Fibroblast of skin of left quadriceps (primary cell): ENCODE measurements at regions not wholly inside any gene's neighbourhood (a gene's known extent, or its start where the extent isn't known, plus 50 kb on each side); places are given as distances from the start of the nearest gene placed in this dataset.

Source experiments
- DNase-seq, 2 experiments: peaks; one replicate each; pipeline ENCODE4 v3.0.0-alpha.2; 2013; ENCODE audit warnings: low read depth in 2 of 2

DNA sequence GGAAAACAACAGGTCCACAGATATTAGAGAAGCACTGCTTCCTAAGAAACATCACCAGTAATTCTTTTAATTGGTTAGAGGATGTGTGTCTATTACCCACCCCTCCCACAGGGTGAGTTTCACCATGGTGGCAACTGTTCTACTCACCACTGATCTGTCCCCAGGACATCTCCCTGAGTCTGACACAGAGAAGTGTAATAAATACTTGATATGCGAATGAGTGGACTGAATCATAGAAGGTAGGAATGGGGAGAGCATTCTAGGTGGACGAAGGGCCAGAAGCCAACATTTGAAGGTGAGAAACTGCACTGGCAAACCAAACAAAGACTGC is 452.7 kb upstream of the PROK2 start:
- no peak for DNase-seq

DNA sequence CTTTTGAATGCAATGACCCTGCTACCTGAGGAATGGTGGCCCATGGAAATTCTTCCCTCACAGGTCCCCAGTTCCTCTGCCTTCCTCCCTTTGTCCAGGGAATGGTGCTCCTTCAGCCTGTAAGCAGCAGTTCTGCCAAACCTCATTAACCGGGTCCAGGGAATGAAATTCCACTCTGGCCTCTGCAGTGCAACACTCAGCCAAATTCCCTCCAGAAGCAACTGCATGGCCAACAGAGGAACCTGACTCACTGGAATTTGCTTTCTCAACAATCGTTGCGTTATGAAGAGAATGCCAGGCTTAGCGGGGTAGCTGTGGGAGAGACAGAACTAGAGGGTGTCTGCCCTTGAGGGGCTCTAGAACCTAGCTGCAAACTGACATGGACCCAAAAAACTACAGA is 449.4 kb upstream of the PROK2 start:
- peak; percentile 37 to 42 for DNase-seq

DNA sequence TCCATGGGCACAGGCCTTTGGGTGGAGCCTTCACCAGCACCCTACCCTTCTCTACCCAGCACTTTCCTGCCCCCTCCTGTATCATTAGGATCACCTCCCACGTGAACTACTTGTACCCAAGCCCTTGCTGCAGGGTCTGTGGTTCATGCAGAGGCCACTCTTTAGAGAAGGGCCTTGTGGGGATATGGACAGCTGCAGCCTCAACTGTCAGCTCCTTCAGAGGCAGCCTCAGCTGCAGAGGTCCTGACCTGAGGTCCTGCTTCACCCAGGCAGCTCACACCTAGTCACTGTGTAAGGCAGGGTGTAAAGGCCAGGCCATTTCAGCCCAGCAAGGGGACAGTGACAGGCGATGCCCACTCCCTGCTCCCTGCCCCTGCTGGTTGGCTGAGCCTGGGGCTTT is 448.6 kb upstream of the PROK2 start:
- DNase-seq, result no peak

DNA sequence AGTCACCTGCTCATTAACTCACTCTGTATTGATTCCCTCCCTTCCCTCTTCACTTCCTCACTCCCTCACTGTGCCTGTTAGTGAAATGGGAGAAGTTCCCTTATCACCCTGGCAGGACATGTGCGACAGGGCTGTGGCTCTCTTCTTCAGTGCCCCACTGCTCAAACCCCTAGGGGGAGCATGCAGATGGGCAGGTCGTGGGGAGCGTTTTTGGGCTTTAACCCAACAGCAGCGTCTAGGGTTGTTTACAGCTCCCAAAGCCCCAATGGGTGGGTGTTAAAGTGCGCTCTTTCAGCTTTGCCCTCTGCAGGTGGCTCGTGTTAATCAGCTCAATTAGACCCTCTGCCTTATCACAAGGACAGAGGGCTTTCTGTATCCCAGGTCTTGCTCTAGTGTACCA is 447.8 kb upstream of the PROK2 start:
- no peak for DNase-seq

DNA sequence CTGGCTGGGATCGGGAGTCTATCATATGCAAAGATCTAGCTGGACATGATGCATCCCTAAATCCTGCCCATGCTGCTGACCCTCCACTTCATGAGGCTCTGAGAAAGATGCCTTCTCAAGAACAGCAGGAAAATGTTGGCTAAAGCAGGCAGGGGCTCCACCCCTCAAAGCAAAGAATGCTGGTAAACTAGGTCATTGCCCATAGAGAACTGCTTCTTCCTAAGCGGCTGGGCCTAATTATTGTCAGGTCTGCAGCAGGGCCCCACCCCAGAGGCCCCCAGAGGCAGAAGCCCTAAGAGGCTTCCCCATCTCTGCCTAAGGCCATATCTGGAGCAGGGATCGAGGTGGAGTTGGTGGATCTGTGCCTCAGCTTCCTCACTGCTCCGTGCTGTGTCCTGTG is 447.4 kb upstream of the PROK2 start:
- no peak for DNase-seq

DNA sequence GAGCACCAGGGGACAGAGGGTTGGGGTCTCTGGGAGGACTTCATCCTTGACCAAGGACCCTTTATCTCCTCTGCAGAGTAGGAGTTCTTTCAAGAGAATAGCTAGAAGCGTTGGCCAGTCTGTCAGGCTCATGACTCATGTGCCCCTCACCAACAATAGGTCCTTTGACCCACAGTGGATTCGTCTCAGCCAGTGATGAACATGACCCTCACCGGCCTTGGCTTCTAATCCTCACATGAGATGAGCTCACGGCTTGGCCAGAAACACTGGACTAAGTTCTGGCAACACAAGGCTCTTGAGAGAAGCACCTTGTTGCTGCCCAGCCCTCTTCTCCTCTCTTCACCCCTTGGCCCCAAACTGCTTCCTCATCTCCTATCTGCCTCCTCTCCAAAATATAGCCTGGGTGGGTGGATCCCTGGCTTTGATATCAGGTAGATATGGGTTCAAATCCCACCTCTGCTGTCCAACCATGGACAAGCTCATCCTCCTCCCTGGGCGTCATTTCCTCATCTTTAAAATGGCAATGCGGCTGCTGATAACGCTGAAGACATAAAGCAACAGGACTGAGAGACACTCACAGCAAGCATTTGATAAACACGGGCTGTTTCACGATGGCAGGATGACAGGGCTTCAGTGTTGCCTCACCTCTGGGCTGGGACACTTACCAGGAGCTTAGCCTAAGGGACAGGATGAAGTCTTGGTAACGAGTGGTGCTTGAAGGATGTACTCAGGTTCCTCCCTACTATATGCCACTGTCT is 446.7 kb upstream of the PROK2 start:
- no peak for DNase-seq

DNA sequence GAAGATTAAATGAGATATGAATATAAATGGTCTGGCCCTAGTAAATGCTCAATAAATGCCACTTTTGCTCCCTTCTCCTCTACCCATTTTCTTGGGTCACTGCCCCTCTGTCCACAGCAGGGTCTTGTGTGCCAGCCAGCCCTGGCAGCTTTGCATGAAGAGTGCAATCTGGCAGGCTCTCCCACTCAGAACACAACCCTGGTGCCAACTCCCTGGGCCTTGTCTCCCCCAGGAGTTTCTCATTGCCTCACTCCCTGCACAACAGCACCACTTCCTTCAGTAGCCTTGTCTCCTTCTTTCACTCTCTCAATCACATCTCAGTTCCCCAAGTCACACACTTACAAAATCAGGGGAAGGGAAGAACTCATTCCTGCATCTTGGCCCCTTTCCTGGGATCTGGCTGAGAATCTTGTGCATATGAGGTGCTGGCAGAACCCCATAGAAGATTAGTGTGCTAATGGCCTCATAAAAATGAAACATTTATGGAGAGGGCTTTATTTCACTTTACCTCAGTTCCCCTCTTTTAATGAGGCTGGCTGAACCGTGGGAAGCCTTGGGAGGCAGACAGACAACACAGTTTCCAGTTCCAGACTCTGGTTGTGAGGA is 445.9 kb upstream of the PROK2 start:
- peak; percentile 25 to 35 for DNase-seq

DNA sequence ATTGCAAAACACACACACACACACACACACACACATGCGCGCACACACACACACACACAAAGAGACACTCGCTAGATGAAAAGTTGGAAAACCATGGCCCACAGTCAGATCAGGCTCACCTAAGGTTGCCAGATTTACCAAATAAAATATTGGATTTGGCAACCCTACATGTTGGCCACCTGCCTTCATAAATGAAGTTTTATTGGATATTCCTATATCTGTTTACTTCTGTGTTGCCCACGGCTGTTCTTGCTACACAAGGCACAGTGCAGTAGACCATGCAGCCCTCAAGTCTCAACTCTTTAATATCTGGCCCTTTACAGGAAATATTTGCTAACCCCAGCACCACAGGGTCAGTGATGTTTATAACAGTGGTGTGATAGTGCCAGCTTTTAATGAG is 445.0 kb upstream of the PROK2 start:
- DNase-seq, result no peak

DNA sequence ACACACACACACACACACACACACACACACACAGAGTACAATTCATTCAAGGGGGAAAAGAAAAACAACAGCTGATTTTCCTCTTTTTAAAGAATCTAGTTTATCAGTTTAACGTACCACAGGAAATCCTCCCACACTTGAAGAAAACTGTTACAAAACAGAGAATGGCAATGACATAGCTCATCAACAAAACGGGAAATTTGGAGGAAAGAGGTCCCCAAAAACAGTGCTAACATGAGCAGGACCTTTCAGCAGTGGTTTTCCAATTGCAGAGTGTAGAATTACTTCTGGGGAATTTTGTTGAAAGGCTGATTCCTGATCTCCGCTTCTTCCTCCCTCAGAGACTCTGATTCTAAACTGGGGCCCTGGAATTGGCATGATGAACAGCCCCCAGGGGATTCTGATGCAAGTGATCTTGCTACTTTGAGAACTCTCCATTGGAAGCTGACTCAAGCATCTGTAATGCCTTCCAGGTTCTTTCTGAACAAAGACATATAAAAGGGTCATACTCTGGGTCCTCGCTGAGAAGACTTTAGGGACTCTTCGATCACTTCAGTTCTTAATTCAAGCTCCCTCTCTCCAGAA is 442.6 kb upstream of the PROK2 start:
- peak; percentile 36 to 44 for DNase-seq

DNA sequence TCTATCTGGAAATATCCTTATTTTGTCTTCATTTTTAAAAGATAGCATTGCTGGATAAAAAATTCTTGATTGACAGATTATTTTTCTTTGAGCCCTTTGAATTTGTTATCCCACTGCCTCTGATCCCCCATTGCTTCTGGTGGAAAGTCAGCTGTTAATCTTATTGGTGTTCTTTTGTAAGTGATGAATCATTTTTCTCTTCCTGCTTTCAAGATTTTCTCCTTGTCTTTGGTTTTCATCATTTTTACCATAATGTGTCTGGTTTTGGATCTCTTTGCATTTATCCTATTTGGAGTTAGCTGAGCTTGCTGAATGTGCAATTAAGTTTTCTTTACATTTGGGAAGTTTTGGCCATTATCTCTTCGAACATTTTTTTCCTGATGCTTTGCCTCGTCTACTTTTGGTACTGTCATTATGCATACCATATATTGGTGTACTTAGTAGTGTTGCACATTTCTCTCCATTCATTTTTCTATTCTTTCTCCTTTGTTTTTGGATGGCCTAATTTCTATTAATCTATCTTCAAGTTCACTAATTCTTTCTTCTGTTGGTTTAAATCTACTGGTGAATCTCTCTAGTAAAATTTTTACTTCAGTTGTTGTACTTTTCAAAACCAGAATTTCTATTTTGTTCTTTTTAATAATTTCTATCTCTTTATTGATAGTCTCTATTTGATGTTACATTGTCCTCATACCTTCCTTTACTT is 440.0 kb upstream of the PROK2 start:
- DNase-seq, result no peak

DNA sequence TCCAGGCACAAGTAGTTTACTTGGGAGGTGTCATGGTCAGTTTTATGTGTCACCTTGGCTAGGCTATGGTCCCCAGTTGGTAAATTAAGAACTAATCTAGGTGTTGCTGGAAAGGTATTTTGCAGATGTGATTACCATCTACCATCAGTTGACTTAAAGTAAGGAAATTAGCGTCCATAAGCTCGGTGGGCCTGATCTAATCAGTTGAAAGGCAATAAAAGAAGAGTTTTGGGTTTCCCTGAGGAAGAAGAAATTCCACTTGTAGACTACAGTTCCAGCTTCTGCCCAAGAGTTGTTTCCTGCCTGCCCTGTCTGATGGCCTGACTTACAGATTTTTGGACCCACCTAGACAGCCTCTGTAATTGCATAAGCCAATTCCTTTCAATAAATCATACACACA is 438.7 kb upstream of the PROK2 start:
- DNase-seq, result no peak

DNA sequence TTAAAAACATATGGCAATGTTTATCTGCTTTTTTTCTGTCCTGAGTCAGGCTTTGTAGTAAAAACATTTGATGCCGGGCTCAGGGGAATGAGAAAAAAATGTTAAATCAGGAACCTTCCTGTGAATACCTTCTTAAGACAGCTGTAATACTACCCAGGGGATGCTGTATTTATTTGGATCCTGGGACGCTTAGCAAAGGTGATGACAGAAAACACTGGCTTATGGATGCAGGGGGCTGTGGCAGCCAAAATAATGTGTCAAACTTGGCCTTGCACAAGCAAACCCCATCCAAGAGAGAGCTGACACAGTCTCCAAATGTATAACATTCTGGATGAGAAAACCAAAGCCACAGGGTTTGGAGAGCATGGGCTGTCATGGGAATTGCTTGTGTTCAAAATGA is 438.2 kb upstream of the PROK2 start:
- DNase-seq, result peak; percentile 87 to 90

DNA sequence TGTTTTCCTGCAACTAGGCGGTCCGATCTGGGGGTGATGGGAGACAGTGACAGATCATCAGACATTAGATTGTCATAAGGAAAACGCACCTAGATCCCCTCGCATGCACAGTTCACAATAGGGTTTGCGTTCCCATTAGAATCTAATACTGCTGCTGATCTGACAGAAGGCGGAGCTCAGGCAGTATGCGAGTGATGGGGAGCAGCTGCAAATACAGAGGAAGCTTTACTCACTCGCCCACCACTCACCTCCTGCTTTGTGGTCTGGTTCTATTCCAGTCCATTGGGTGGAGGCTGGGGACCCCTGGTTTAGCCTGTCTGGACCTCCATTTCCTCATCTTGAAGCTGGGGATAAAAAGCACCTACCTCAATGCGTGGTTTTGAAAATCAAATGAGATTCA is 437.5 kb upstream of the PROK2 start:
- DNase-seq, result no peak

DNA sequence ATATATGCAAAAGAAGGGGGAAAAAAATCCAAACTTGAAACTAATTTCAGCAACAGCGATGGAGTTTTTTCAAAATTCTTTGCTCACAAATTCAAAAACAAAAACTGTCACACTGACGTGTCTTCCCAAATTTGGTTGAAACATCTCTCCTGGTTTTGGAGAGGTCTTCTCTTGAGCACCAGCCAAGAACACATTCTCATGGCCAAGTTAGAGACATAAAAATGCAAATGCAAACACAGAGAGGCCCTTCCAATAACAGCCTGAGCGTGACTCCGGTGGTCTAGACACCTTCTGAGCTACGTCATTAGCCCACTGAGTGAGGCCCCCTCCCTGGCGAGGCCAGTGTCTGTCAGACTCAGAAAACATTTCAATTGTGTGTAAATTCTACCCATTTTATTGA is 436.0 kb upstream of the PROK2 start:
- DNase-seq, result peak; percentile 22 to 26

DNA sequence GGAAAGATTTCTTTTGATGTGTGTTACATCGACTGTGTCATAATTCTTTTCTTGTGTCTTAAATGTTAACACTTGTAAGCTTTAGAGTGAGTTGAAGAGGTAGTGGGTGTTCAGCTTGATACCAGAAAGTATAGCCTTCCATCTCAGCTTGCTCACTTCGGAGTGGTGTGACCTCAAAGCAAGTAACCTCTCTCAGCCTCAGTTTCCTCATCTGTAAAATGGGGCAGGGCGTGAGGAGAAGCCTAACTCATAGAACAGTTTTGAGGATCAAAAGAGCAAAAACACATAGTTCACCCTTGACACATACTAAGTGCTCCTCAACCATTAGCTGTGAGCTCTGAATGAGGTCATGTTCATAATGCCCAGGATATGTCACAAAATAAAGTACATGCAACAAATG is 434.8 kb upstream of the PROK2 start:
- no peak for DNase-seq

DNA sequence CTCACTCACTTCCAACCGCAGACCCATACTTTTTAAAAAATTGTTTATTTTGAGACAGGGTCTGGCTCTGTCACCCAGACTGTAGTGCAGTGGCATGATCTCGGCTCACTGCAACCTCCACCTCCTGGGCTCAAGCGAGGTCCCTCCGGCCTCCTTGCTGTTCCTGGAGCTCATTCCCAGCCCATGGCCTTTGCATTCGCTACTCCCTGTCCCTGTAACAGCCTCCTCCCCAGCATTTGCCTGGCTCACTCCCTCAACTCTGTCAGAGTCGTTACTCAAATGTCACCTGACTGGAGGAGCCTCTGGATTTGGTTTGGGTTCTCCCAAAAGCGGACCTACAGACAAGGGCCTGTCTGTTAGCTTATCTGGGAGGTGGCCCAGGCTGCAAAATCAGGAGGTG is 432.6 kb upstream of the PROK2 start:
- no peak for DNase-seq

DNA sequence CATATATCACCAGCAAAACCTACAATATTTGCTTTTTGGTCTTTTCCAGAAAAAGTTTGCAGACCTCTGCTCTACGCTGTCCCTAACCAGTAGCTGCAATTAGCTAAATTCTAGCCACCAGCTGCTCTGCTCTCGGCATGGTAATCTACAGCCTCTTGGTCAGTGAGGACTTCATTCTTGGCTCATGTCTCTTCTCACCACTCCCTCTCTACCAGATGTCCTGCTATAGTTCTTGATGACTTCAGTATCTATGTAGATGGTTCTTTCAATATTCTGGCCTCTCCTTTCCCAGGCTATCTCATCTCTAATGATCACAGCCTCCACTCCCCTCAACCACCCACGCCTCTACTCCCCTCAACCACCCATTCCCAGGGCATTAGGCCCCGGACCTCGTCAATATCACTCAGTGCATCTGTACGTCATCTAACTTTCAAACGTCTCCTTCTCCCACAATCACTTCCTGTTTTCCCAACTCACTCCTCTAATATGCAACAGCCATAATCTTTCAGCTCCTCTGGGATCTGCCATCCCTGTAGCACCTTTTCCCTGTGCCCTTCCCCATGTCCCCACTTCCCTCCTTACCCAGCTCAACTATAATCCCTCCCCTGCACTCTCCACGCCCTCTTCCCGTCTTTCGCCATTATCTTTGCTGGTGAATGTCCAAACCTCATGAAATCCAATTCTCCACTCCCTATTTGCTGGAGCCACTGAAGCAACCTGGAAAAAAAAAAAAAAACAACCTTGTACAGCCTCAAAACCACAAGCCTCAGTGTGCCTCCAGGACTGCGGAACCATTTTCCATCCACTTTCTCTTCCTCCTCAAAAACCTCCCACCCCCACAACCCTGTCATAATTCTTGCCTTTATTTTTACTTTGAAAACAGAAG is 429.4 kb upstream of the PROK2 start:
- DNase-seq, result no peak

DNA sequence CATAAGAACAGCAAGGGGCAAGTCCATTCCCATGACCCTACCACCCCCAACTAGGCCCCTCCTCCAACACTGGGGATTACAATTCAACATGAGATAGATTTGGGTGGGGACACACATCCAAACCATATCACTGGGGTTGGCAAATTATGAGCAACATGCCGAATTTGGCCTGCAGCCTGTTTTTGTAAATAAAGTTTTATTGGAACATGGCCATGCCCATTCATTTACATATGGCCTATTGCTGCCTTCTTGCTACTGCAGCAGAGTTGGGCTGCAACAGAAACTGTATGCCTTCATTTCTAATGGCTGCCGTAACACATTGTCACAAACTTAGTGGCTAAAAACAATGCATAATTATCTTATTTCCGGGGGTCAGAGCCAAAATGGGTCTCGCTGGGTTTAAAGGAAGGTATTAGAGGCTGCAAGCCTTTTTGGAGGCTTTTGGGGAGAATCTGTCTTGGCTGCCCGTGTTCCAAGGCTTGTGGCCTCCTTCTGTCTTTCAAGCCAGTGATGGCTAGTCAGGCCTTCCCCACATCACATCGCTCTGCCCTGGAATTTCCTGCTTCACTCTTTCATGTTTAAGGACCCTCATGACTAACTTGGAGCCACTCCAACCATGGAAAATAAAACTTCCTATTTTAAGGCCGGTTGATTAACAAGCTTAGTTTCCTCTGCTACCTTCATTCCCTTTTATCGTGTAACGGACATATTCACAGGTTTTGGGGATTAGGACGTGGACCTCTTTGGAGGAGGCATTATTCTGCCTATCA is 428.5 kb upstream of the PROK2 start:
- peak in 1 of 2 experiments; percentile 16 for DNase-seq

DNA sequence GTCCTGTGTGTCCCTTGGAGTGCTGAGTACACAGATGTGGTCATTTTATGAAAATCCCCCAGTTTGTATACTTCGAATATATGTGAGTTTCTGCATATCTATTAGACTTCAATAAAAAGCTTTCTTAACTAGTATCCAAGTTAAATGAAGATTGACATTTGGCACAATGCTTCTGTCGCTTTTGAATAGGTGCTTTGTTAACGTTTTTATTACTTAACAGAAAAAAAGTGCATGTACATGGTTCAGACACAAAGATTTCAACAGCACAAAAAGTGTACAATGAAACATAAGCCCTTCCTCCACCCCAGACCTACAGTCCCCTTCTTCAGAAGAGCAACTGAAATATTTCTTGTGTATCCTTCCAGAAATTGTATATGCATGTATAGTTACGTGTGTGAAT is 427.4 kb upstream of the PROK2 start:
- no peak for DNase-seq

DNA sequence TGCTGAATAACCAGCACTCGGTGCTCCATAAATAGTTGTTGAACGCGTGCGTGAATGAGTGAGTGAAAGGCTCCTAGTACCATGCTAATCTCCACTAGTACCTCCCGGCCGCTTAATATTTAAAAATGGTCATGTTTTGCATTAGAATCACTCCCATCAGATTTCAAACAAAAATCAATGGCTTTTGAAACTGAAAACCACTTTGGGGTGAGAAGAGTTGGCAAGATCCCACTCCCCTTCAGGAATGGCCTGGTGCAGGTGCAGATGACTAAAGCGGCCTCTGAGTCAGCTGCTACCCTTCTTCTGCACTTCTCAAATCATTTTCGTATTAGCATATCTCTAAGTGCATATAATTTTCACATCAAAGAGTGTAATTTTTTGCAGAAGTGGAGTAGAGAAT is 425.3 kb upstream of the PROK2 start:
- DNase-seq, result no peak

DNA sequence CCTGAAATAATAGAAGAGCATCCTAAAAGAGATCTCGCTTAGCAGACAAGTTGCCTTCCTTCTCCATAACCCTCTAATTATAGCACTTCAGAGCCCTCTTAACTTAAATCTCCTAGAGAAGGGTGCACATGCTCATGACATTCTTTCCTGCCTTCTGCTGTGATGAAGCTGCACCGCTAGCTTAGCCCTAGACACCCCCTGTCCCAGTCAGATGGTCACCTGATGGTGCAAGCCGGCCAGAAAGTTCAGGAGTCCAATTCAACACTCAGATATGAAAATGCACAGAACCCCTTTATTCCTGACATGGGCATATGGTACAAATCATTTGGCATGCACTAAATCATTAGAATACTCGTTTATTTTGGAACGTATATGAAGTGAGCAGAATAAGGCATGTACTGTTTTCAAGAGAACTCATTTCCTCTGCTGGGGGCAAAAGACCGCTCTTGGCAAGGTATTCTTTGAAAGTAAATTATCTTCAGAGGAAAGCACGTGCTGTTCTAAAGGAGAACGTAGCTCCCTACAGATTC is 420.4 kb upstream of the PROK2 start:
- DNase-seq, result no peak
